Brain microvascular endothelial cell (primary cell): ENCODE measurements at regions not wholly inside any gene's neighbourhood (a gene's known extent, or its start where the extent isn't known, plus 50 kb on each side); places are given as distances from the start of the nearest gene placed in this dataset.
A peak's percentile ranks its signal among the peaks of the same experiment; 100 is the strongest.

Source experiments
- DNase-seq: peaks from one replicate; pipeline ENCODE4 v3.0.0-alpha.2; 2020
- H3K27ac ChIP-seq: fragments of 250-450 bp; sonication (Bioruptor Pico); 2 replicates; pipeline ENCODE4 v1.5.1; 2020; ENCODE audit warnings: mild to moderate bottlenecking, moderate library complexity
- H3K27me3 ChIP-seq: fragments of 250-450 bp; sonication (Bioruptor Pico); replicated peaks from 2 replicates; pipeline ENCODE4 v1.5.1; 2020; ENCODE audit warnings: mild to moderate bottlenecking
- H3K36me3 ChIP-seq: fragments of 250-450 bp; sonication (Bioruptor Pico); replicated peaks from 2 replicates; pipeline ENCODE4 v1.5.1; 2020; ENCODE audit warnings: mild to moderate bottlenecking
- H3K4me3 ChIP-seq: 2 replicates; pipeline ENCODE4 v1.5.1; 2011; ENCODE audit warnings: low read depth, mild to moderate bottlenecking, control low read depth, low read length, moderate library complexity
- in situ Hi-C: cut with HindIII; loops from 2 replicates; pipeline ENCODE4 v1.10.0; 2017; ENCODE audit warnings: low sequenced_read_pairs, low pct_ligation_motif_present
- TF ChIP-seq, protein P1 (sequence below): IDR thresholded peaks from 2 replicates; pipeline ENCODE4 v1.5.1; 2011; ENCODE audit warnings: low read depth, mild to moderate bottlenecking, moderate library complexity, low read length, control low read depth, inconsistent platforms; ENCODE audit errors: missing control alignments

DNA sequence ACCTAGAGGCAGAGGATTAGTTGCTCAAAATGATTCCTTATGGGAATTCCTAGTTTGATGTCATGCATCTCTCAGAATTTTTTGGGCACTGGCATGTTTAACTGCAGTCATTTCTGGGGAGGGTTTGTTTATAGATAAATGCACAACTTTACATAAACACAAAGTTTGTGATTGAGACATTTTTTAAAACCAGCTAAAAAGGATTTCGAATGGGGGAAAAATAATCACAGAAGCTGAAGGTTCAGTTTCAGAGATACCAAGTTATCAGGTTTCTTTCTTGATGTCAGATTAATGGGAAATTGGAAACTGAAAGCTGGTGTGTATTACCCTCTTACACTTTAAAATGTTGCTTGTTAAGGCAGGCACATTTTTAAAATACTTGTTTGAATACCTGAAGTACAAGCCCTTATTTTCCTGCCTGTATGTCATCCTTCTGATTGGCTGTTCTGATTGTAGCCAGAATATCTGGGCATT is 72.1 kb downstream of the DISP1 start:
- in situ Hi-C loops: no loop called here
- H3K4me3 ChIP-seq: no peak overlapping the region
- H3K36me3 ChIP-seq: no peaks in the 10 kb centered on the region
- TF ChIP-seq, protein P1, sequence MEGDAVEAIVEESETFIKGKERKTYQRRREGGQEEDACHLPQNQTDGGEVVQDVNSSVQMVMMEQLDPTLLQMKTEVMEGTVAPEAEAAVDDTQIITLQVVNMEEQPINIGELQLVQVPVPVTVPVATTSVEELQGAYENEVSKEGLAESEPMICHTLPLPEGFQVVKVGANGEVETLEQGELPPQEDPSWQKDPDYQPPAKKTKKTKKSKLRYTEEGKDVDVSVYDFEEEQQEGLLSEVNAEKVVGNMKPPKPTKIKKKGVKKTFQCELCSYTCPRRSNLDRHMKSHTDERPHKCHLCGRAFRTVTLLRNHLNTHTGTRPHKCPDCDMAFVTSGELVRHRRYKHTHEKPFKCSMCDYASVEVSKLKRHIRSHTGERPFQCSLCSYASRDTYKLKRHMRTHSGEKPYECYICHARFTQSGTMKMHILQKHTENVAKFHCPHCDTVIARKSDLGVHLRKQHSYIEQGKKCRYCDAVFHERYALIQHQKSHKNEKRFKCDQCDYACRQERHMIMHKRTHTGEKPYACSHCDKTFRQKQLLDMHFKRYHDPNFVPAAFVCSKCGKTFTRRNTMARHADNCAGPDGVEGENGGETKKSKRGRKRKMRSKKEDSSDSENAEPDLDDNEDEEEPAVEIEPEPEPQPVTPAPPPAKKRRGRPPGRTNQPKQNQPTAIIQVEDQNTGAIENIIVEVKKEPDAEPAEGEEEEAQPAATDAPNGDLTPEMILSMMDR: no peak
- no peak for DNase-seq
- no peaks in the 10 kb centered on the region for H3K27me3 ChIP-seq
- H3K27ac ChIP-seq: no peak overlapping the region

DNA sequence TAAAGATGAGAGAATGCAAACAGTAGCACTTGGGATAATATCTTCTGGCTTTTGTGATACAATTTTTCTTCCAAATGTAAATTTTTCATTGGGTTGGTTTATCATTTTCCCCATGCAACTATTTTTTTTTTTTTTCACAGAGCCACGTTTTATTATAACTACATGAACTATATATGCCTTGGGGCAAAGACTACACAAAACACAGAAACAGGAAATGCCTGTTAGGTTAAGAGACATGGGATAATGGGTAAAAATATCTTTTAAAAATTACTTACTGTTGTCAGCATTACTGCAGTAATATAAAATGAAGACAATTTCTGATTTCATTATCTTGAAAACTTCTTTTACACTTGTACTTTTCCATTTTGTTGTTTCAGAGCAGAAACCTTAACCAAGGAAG is 74.6 kb downstream of the DISP1 start:
- in situ Hi-C loops: no loop called here
- H3K27me3 ChIP-seq: no peaks in the 10 kb centered on the region
- no peak for DNase-seq
- H3K4me3 ChIP-seq: no peak overlapping the region
- no peak overlapping the region for H3K27ac ChIP-seq
- TF ChIP-seq, protein P1: no peak
- H3K36me3 ChIP-seq: no peaks in the 10 kb centered on the region

DNA sequence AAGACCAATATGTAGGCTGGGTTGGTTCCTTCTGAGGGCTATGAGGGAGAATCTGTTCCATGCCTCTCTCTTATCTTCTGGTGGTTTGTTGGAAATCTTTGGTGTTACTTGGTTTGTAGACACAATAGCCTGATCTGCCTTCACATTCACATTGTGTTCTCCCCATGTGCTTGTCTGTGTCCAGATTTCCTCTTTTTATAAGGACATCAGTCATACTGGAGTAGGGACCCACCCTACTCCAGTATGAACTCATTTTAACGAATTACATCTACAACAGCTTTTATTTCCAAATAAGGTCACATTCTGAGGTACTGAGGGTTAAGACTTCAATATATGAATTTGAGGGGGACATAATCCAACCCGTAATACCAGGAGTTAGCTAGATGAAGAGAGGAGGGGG is 75.9 kb downstream of the DISP1 start:
- in situ Hi-C loops: no loop called here
- TF ChIP-seq, protein P1: no peak
- H3K27ac ChIP-seq: no peak overlapping the region

DNA sequence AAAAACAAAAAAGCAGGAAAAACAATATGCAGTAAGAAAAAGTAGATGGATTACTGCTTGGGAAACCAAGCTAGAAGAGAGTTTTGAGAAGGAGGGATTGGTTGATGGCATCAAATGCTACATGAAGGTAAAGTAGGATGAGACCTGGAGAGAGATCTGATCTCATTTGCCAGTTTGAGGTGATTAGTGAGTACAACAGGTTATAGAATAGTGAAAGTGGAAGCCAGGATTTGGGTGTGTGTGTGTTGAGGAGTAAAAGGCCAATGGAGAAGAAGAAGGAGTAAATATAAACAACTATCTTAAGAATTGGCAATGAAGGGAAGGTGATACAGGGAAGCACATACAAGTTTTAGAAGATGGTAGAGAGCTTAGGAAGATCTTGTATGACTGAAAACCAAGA is 76.7 kb downstream of the DISP1 start:
- TF ChIP-seq, protein P1: no peak
- H3K27me3 ChIP-seq: no peaks in the 10 kb centered on the region
- DNase-seq: no peak
- H3K36me3 ChIP-seq: no peaks in the 10 kb centered on the region
- peak overlapping the region; percentile 86 for H3K27ac ChIP-seq
- H3K4me3 ChIP-seq: no peak overlapping the region
- in situ Hi-C loops: no loop called here

More for the DNA sequence above, 75.9 kb downstream of the DISP1 start:
- Histone ChIP-seq H3K4me3 (no peak overlapping the region), H3K27me3 (no peaks in the 10 kb centered on the region), H3K36me3 (no peaks in the 10 kb centered on the region)
- no peak for DNase-seq

DNA sequence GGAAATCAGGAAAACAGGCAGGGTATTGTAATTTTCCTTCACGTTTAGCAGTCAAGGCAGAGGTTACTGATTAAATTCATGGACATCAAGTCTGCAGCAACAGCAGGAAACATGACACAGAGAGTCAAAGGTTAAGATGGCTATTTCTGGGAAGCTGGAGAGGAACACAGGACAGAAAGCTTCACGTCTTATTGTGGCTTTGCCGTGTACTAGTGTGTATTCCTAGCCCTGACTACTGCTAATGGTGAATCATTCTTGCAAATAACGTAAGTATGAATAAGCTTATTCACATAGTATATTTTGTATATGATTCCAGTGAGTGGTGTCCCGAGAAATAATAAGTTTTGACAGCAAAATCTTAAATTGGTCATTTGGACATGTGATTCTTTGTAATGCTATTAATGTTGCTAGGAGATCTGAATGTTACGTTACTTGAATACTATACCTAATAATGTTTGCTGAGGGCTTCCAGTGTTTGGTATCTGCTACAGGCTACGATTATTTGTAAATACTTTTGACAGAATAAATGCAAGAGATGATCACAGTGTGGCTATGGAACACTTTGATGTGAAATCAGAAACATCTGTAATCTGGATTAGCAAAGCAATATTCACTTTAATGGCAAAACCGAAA is 77.4 kb downstream of the DISP1 start:
- Histone ChIP-seq H3K36me3 (no peaks in the 10 kb centered on the region), H3K27me3 (no peaks in the 10 kb centered on the region), H3K4me3 (no peak overlapping the region), H3K27ac (peak overlapping the region; percentile 86)
- TF ChIP-seq, protein P1: no peak
- in situ Hi-C loops: no loop called here
- DNase-seq: peak; percentile 92

DNA sequence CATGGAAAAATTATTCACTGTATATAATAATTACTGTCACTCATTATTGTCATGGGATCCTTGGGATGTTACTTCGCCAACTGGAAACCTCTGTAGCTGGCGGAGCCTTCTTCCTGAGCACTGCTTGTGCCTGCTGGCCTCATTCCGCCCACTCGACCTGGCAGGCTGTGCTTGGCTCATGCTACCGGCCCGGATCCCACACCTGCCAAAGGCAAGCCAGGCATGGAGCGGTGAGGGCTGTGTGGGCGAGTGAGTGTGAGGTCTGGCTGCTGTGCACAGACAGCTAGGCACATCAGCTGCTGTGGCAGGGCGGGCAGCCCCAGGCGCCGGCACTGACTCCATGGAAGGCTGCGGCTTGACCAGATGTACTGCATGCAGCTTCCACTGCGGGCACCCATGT is 78.4 kb downstream of the DISP1 start:
- DNase-seq: no peak
- Histone ChIP-seq H3K27ac (no peak overlapping the region), H3K4me3 (no peak overlapping the region), H3K27me3 (no peaks in the 10 kb centered on the region), H3K36me3 (no peaks in the 10 kb centered on the region)
- in situ Hi-C loops: no loop called here
- TF ChIP-seq, protein P1: no peak
